ENCODE measurements at regions not wholly inside any gene's neighbourhood (a gene's known extent, or its start where the extent isn't known, plus 50 kb on each side); places are given as distances from the start of the nearest gene placed in this dataset.

DNA sequence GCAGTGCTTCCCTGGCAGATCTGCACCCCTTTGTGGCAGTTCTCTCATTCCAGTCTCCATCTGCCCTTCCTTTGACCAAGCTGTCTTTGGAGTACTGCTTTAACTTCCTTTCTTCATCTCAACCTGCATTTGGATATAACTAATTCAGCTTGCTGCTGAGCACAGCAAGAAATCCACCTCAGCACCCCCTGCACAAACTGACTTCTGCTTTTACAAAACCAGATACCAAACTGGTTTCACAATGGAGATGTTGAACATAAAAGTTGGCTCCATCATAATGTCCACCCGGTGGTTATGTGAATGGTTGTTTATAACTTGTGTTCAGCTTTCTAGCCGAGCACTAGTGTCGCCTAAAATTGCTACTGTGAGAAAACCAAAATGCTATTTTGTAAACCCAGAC, 341.1 kb upstream of the SEMA6D start:
- TF ChIP-seq FOXP2 (optimal IDR thresholded peaks at IDR 0.05; ENCODE audit: borderline replicate concordance, extremely low read depth, extremely low read length, insufficient read depth) = no peak
- no peak for TF ChIP-seq SIN3A (IDR thresholded peaks at IDR 0.05; ENCODE audit: borderline replicate concordance, insufficient read depth, low read length)
- TF ChIP-seq, protein P1, sequence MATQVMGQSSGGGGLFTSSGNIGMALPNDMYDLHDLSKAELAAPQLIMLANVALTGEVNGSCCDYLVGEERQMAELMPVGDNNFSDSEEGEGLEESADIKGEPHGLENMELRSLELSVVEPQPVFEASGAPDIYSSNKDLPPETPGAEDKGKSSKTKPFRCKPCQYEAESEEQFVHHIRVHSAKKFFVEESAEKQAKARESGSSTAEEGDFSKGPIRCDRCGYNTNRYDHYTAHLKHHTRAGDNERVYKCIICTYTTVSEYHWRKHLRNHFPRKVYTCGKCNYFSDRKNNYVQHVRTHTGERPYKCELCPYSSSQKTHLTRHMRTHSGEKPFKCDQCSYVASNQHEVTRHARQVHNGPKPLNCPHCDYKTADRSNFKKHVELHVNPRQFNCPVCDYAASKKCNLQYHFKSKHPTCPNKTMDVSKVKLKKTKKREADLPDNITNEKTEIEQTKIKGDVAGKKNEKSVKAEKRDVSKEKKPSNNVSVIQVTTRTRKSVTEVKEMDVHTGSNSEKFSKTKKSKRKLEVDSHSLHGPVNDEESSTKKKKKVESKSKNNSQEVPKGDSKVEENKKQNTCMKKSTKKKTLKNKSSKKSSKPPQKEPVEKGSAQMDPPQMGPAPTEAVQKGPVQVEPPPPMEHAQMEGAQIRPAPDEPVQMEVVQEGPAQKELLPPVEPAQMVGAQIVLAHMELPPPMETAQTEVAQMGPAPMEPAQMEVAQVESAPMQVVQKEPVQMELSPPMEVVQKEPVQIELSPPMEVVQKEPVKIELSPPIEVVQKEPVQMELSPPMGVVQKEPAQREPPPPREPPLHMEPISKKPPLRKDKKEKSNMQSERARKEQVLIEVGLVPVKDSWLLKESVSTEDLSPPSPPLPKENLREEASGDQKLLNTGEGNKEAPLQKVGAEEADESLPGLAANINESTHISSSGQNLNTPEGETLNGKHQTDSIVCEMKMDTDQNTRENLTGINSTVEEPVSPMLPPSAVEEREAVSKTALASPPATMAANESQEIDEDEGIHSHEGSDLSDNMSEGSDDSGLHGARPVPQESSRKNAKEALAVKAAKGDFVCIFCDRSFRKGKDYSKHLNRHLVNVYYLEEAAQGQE (IDR thresholded peaks at IDR 0.05; ENCODE audit: insufficient read depth in 1 of 2, low read depth in 2 of 2, low read length in 2 of 2) = no peak
- no peak for TF ChIP-seq POLR2AphosphoS5 (IDR thresholded peaks at IDR 0.05; ENCODE audit: low read depth, low read length)
